H1 (cell line): ENCODE measurements at regions not wholly inside any gene's neighbourhood (a gene's known extent, or its start where the extent isn't known, plus 50 kb on each side); places are given as distances from the start of the nearest gene placed in this dataset.

Experiments
- TF ChIP-seq, protein P1 (sequence below), 3 experiments: IDR thresholded peaks; 1 replicate in 2 of 3; 2 replicates in 1 of 3; pipeline versions ENCODE4 v1.5.1 to v1.6.1; 2011; ENCODE audit warnings: low read length in 3 of 3, mild to moderate bottlenecking in 3 of 3, inconsistent platforms in 2 of 3, low read depth in 1 of 3, moderate library complexity in 1 of 3; ENCODE audit not compliant: insufficient read depth in 1 of 3; ENCODE audit errors: control extremely low read depth in 1 of 3

DNA sequence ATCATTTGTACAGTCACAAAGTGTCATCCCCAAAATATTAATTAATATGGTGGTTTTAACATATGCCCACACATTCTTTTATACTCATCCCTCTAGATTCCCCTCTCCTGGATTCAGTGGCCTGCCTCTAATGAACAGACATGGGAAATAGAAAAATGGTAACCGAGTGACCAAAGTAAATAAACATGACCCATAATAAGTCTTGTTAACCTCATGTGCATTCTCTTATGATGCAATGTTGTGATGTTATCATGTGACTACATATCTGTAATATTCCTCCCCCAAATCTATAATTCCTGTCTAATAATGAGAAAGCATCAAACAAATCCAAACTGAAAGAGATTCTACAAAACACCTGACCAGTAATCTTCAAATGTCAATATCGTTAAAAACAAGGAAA lies 164.5 kb upstream of the PRSS1 start (continued):
- TF ChIP-seq, protein P1, sequence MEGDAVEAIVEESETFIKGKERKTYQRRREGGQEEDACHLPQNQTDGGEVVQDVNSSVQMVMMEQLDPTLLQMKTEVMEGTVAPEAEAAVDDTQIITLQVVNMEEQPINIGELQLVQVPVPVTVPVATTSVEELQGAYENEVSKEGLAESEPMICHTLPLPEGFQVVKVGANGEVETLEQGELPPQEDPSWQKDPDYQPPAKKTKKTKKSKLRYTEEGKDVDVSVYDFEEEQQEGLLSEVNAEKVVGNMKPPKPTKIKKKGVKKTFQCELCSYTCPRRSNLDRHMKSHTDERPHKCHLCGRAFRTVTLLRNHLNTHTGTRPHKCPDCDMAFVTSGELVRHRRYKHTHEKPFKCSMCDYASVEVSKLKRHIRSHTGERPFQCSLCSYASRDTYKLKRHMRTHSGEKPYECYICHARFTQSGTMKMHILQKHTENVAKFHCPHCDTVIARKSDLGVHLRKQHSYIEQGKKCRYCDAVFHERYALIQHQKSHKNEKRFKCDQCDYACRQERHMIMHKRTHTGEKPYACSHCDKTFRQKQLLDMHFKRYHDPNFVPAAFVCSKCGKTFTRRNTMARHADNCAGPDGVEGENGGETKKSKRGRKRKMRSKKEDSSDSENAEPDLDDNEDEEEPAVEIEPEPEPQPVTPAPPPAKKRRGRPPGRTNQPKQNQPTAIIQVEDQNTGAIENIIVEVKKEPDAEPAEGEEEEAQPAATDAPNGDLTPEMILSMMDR (IDR thresholded peaks at IDR 0.05; ENCODE audit: control extremely low read depth in 1 of 3, insufficient read depth in 1 of 3, low read depth in 1 of 3, low read length in 3 of 3), result no peak
